GM19035 (cell line): ENCODE measurements at regions not wholly inside any gene's neighbourhood (a gene's known extent, or its start where the extent isn't known, plus 50 kb on each side); places are given as distances from the start of the nearest gene placed in this dataset.

Experiments
- ATAC-seq: cut with Tn5 transposase; IDR thresholded peaks from one replicate; pipeline ENCODE4 v1.9.1; 2021; ENCODE audit not compliant: unreplicated experiment

GRCh38 chr4:156503119-156503518 lies 468.5 kb downstream of the PDGFC start:
- ATAC-seq = no peak

- no peak for ATAC-seq
Measured at GRCh38 chr4:156501962-156502361, 469.6 kb downstream of the PDGFC start.

- ATAC-seq = no peak
Measured at GRCh38 chr4:156499684-156500083, 471.9 kb downstream of the PDGFC start.

GRCh38 chr4:156497486-156497885 lies 474.1 kb downstream of the PDGFC start:
- ATAC-seq = no peak

GRCh38 chr4:156496797-156497196 lies 474.8 kb downstream of the PDGFC start:
- no peak for ATAC-seq

- ATAC-seq = no peak
Measured at GRCh38 chr4:156495836-156496235, 475.8 kb downstream of the PDGFC start.

- no peak for ATAC-seq
Measured at GRCh38 chr4:156495091-156495490, 476.5 kb downstream of the PDGFC start.

- no peak for ATAC-seq
Measured at GRCh38 chr4:156493858-156494257, 477.7 kb downstream of the PDGFC start.

GRCh38 chr4:156487107-156487506 lies 484.5 kb downstream of the PDGFC start:
- ATAC-seq = no peak

GRCh38 chr4:156481845-156482244 lies 489.8 kb downstream of the PDGFC start:
- ATAC-seq = no peak

- ATAC-seq = no peak
Measured at GRCh38 chr4:156477636-156478035, 494.0 kb downstream of the PDGFC start.

GRCh38 chr4:156476359-156476758 lies 495.2 kb downstream of the PDGFC start:
- ATAC-seq = no peak

GRCh38 chr4:156475322-156475721 lies 496.3 kb downstream of the PDGFC start:
- ATAC-seq = no peak

GRCh38 chr4:156473151-156473550 lies 498.4 kb downstream of the PDGFC start:
- peak; percentile 69 for ATAC-seq

GRCh38 chr4:156472624-156473023 lies 499.0 kb downstream of the PDGFC start:
- no peak for ATAC-seq

- no peak for ATAC-seq
Measured at GRCh38 chr4:156459584-156459983, 505.9 kb upstream of the CTSO start.

- ATAC-seq = no peak
Measured at GRCh38 chr4:156456830-156457229, 503.2 kb upstream of the CTSO start.

- no peak for ATAC-seq
Measured at GRCh38 chr4:156443488-156443887, 489.8 kb upstream of the CTSO start.

- no peak for ATAC-seq
Measured at GRCh38 chr4:156442912-156443311, 489.2 kb upstream of the CTSO start.

GRCh38 chr4:156439576-156440200 lies 486.0 kb upstream of the CTSO start:
- ATAC-seq = no peak

GRCh38 chr4:156437666-156438065 lies 484.0 kb upstream of the CTSO start:
- ATAC-seq = no peak

GRCh38 chr4:156422576-156422975 lies 468.9 kb upstream of the CTSO start:
- ATAC-seq = no peak

- no peak for ATAC-seq
Measured at GRCh38 chr4:156420623-156421022, 467.0 kb upstream of the CTSO start.
